Testis (tissue), 2 donors: ENCODE measurements at regions not wholly inside any gene's neighbourhood (a gene's known extent, or its start where the extent isn't known, plus 50 kb on each side); places are given as distances from the start of the nearest gene placed in this dataset.
"Not testable (repeated sequence)": the region's sequence is repeated elsewhere in the genome, so short reads cannot be mapped to it uniquely, and the experiment has no call there.

ENCODE experiments used
- DNase-seq: peaks from one replicate; pipeline ENCODE4 v3.0.0-alpha.2; 2019
- H3K27ac ChIP-seq, 2 donors: fragments of 200-600 bp; sonication (generic); one replicate each; pipeline ENCODE4 v1.5.1; 2019
- H3K27me3 ChIP-seq: fragments of 200-600 bp; sonication (generic); one replicate; pipeline ENCODE4 v1.5.1; 2019
- H3K36me3 ChIP-seq: fragments of 200-600 bp; sonication (generic); one replicate; pipeline ENCODE4 v1.5.1; 2017; ENCODE audit warnings: low read depth; ENCODE audit errors: missing control alignments
- H3K4me1 ChIP-seq: fragments of 200-600 bp; sonication (generic); one replicate; pipeline ENCODE4 v1.5.1; 2019
- H3K4me3 ChIP-seq, 2 donors: fragments of 200-600 bp; sonication (generic); one replicate each; pipeline ENCODE4 v1.5.1; 2017 to 2019
- H3K9me3 ChIP-seq: fragments of 200-600 bp; sonication (generic); one replicate; pipeline ENCODE4 v1.5.1; 2017
- CTCF ChIP-seq, 3 experiments: fragments of 450-650 bp in 2 of 3; fragments of 200-600 bp in 1 of 3; sonication (generic) in 1 of 3; IDR thresholded peaks; one replicate each; pipeline ENCODE4 v1.5.1; 2016 to 2019; ENCODE audit warnings: antibody characterized with exemption in 3 of 3, mild to moderate bottlenecking in 2 of 3, moderate library complexity in 1 of 3
- POLR2A ChIP-seq: fragments of 450-650 bp; IDR thresholded peaks from one replicate; pipeline ENCODE4 v1.6.1; 2017; ENCODE audit warnings: antibody characterized with exemption, mild to moderate bottlenecking, moderate library complexity
- WGBS, 2 donors: methylation state at CpG; one replicate each; pipeline ENCODE4 v1.1.5; 2018; 5-methylcytosine and 5-hydroxymethylcytosine counted together
- intact Hi-C: fragments of 100-400 bp; cut with DNase I; formaldehyde crosslinking; loops from one replicate; pipeline ENCODE4 v1.15.1; 2023; ENCODE audit warnings: low total_unique reads

GRCh38 chr7:136275794-136276193, 298.6 kb upstream of the MTPN start:
- Histone ChIP-seq H3K4me1 (no peaks in the 10 kb centered on the region), H3K9me3 (no peaks in the 10 kb centered on the region), H3K27me3 (no peaks in the 10 kb centered on the region), H3K4me3 (no peak overlapping the region), H3K27ac (no peak overlapping the region), H3K36me3 (no peaks in the 10 kb centered on the region)
- no peak for TF ChIP-seq POLR2A
- TF ChIP-seq CTCF (IDR thresholded peaks at IDR 0.05) = no peak
- intact Hi-C loops = no loop called here
- 56 to 71% methylated on average over 3 of the region's 3 CpGs for WGBS, 2 donors
- no peak for DNase-seq

- WGBS, 2 donors = 79 to 100% methylated on average over 1 of the region's 1 CpG
- intact Hi-C loops = no loop called here
- TF ChIP-seq POLR2A (no peak), CTCF (IDR thresholded peaks at IDR 0.05) (no peak)
- no peak for DNase-seq
- Histone ChIP-seq H3K9me3 (no peaks in the 10 kb centered on the region), H3K4me3 (no peak overlapping the region), H3K27ac (no peak overlapping the region), H3K27me3 (no peaks in the 10 kb centered on the region), H3K4me1 (no peaks in the 10 kb centered on the region), H3K36me3 (no peaks in the 10 kb centered on the region)
These were observed 297.6 kb upstream of the MTPN start for GRCh38 chr7:136274636-136275345.

GRCh38 chr7:136272934-136273333, 295.8 kb upstream of the MTPN start:
- H3K4me3 ChIP-seq = no peak overlapping the region
- intact Hi-C loops = no loop called here
- DNase-seq = no peak

GRCh38 chr7:136267822-136268221, 290.7 kb upstream of the MTPN start:
- intact Hi-C loops = no loop called here
- no peak for TF ChIP-seq POLR2A
- no peak for TF ChIP-seq CTCF (IDR thresholded peaks at IDR 0.05)
- Histone ChIP-seq H3K9me3 (no peaks in the 10 kb centered on the region), H3K4me3 (no peak overlapping the region), H3K36me3 (no peaks in the 10 kb centered on the region), H3K27me3 (no peaks in the 10 kb centered on the region), H3K27ac (no peak overlapping the region), H3K4me1 (no peaks in the 10 kb centered on the region)
- WGBS, 2 donors = 73 to 84% methylated on average over 2 of the region's 2 CpGs
- no peak for DNase-seq

More at GRCh38 chr7:136272934-136273333, 295.8 kb upstream of the MTPN start:
- whole genome bisulfite sequencing, 2 donors = 62 to 88% methylated on average over 2 of the region's 2 CpGs
- Histone ChIP-seq H3K27me3 (no peaks in the 10 kb centered on the region), H3K36me3 (no peaks in the 10 kb centered on the region), H3K27ac (no peak overlapping the region), H3K4me1 (no peaks in the 10 kb centered on the region), H3K9me3 (no peaks in the 10 kb centered on the region)
- TF ChIP-seq POLR2A = no peak
- TF ChIP-seq CTCF (IDR thresholded peaks at IDR 0.05) = no peak

GRCh38 chr7:136266457-136266856, 289.3 kb upstream of the MTPN start:
- no peak overlapping the region for H3K27ac ChIP-seq
- no peak for TF ChIP-seq POLR2A
- no peaks in the 10 kb centered on the region for H3K9me3 ChIP-seq
- no peaks in the 10 kb centered on the region for H3K4me1 ChIP-seq
- no peak overlapping the region for H3K4me3 ChIP-seq
- no peaks in the 10 kb centered on the region for H3K36me3 ChIP-seq
- intact Hi-C loops = no loop called here
- H3K27me3 ChIP-seq = no peaks in the 10 kb centered on the region
- DNase-seq = no peak

- intact Hi-C loops, H3K27me3 ChIP-seq, DNase-seq, H3K27ac ChIP-seq, H3K4me1 ChIP-seq, H3K9me3 ChIP-seq, H3K36me3 ChIP-seq, H3K4me3 ChIP-seq: not testable (repeated sequence)
- WGBS, 2 donors = 62 to 65% methylated on average over 5 of the region's 5 CpGs
These were observed 287.1 kb upstream of the MTPN start for GRCh38 chr7:136264304-136264703.

- H3K4me1 ChIP-seq, DNase-seq, H3K27ac ChIP-seq, intact Hi-C loops, H3K9me3 ChIP-seq, H3K36me3 ChIP-seq, H3K4me3 ChIP-seq, H3K27me3 ChIP-seq: not testable (repeated sequence)
- 63 to 75% methylated on average over 4 of the region's 4 CpGs for WGBS, 2 donors
These were observed 286.1 kb upstream of the MTPN start for GRCh38 chr7:136263112-136263860.

GRCh38 chr7:136260591-136260990, 283.4 kb upstream of the MTPN start:
- H3K27ac ChIP-seq, H3K4me1 ChIP-seq, H3K4me3 ChIP-seq, H3K36me3 ChIP-seq, intact Hi-C loops, DNase-seq, H3K9me3 ChIP-seq, H3K27me3 ChIP-seq: not testable (repeated sequence)
- 88 to 96% methylated on average over 3 of the region's 3 CpGs for WGBS, 2 donors
